SJSA1 (cell line): ENCODE measurements at regions not wholly inside any gene's neighbourhood (a gene's known extent, or its start where the extent isn't known, plus 50 kb on each side); places are given as distances from the start of the nearest gene placed in this dataset.
"Not testable (repeated sequence)": the region's sequence is repeated elsewhere in the genome, so short reads cannot be mapped to it uniquely, and the experiment has no call there.

Experiments used
- DNase-seq, 2 experiments: peaks; one replicate each; pipeline ENCODE4 v3.0.0-alpha.2; 2015 to 2020; ENCODE audit warnings: low spot score in 2 of 2, low read depth in 1 of 2
- H3K27ac ChIP-seq: fragments of 250-450 bp; sonication (Bioruptor Pico); 2 replicates; pipeline ENCODE4 v1.5.1; 2020; ENCODE audit warnings: mild to moderate bottlenecking, moderate library complexity
- H3K27me3 ChIP-seq: fragments of 250-450 bp; sonication (Bioruptor Pico); replicated peaks from 2 replicates; pipeline ENCODE4 v1.5.1; 2020; ENCODE audit warnings: mild to moderate bottlenecking, moderate library complexity
- H3K36me3 ChIP-seq: fragments of 250-450 bp; sonication (Bioruptor Pico); 2 replicates; pipeline ENCODE4 v1.5.1; 2020; ENCODE audit warnings: mild to moderate bottlenecking
- H3K4me1 ChIP-seq: fragments of 250-450 bp; sonication (Bioruptor Pico); replicated peaks from 2 replicates; pipeline ENCODE4 v1.6.1; 2021; ENCODE audit warnings: mild to moderate bottlenecking
- H3K4me3 ChIP-seq: fragments of 250-450 bp; sonication (Bioruptor Pico); 2 replicates; pipeline ENCODE4 v1.5.1; 2020; ENCODE audit warnings: mild to moderate bottlenecking
- H3K9me3 ChIP-seq: fragments of 250-450 bp; sonication (Bioruptor Pico); replicated peaks from 2 replicates; pipeline ENCODE4 v1.5.1; 2020; ENCODE audit warnings: mild to moderate bottlenecking

DNA sequence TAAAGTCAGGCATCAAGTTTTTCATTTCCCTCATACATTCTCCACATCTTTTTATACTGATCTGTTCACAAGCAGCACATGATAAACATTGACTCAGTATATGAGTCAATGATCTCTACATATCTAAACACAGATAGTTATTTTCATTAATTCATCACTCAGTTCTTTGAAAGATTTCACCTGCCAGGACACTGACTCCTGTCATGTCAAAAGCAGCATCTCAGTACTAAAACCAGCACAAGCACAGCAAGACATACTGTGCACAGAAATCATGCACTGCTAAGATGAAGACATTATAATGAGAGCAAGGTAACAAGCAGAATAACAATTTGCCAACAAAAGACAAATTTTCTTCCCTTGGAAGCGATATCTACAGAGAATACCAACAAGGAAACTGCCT lies 206.1 kb upstream of the COX7C start:
- H3K36me3 ChIP-seq, result no peaks in the 10 kb centered on the region
- H3K27me3 ChIP-seq, result no peaks in the 10 kb centered on the region; the same call in 1 of the 2 replicates
- H3K4me3 ChIP-seq, result no peak overlapping the region
- no peak for DNase-seq
- no peak overlapping the region for H3K27ac ChIP-seq
- no peaks in the 10 kb centered on the region for H3K4me1 ChIP-seq
- no peaks in the 10 kb centered on the region for H3K9me3 ChIP-seq

DNA sequence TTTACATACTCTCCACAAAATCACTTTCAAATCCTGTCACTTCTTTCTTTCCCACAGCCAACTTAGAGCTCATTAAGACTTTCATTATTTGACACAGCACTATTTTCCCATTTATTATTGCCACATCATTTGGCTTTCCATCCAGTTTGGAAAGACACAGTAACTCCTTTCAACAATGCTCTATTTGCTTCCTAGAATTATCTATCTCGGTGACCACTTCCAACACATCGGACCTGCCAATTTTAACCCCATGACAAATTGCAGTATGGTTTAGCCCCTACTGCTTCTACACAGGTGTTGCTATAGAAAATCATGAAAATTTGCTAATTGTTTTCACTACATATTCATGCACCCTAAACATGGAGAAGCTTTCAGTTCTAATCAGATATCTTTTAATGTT lies 190.6 kb upstream of the COX7C start:
- no peak overlapping the region for H3K27ac ChIP-seq
- no peaks in the 10 kb centered on the region for H3K9me3 ChIP-seq
- DNase-seq, result no peak
- no peaks in the 10 kb centered on the region for H3K36me3 ChIP-seq
- H3K27me3 ChIP-seq, result no peaks in the 10 kb centered on the region; the same call in 1 of the 2 replicates
- no peak overlapping the region for H3K4me3 ChIP-seq
- no peaks in the 10 kb centered on the region for H3K4me1 ChIP-seq

DNA sequence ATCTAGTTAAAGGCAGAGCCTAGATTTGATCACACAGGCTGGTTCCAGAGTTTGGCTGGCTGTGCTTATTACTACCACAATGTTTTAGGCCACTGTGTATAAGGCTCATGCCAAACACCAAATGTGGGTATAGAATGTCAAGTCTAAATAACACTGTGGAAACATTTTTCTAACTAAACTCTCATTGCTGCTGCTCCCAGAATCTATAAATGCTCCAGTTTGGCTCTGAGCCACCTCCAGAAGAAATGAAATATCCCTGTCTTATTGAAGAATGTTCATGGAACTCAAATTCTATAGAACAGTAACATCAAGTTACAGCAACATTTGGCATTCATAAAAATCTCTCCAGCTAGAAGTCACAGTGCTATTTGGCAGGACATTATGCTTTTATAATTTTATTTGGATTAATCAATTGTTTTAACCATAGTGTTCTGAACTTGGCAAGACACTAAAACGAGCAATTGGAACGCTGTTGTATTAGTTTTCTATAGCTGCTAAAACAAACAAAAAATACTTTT lies 178.1 kb upstream of the COX7C start:
- DNase-seq, result no peak
- no peak overlapping the region for H3K4me3 ChIP-seq
- H3K27ac ChIP-seq, result no peak overlapping the region
- H3K27me3 ChIP-seq, result no peaks in the 10 kb centered on the region
- H3K9me3 ChIP-seq, result no peaks in the 10 kb centered on the region
- H3K36me3 ChIP-seq, result no peaks in the 10 kb centered on the region
- H3K4me1 ChIP-seq, result no peaks in the 10 kb centered on the region

DNA sequence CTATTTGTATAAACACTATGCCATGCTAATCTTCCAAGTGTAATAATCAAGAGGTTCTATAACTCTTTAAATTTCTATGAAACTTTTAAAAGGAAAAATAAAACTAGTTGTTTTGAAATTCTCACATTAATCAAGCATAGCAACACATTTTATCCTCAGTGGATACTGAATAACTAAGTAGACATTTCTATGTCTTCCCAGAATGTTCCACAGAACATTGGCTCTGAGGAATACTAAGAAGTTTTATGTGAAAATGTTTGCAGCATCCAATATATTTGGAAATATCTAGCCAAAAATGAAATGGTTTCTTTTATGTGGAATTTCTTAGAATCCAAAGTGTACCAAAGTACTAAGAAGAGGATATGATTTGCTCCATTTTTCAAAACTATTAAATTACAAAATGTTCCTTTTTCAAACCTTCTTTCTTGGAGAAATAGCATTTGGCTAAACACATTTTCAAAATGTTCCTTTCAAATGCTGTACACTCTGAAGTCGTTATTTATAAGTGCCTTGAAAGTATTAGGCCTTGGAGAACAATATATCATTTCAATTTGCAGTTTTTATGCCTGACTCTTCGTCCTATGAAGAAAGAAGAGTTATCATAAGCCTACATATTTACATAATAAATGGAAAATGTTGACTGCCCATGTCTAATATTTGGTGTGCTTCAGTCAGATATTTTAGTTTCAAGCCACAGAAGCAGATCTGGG lies 175.6 kb upstream of the COX7C start:
- no peak overlapping the region for H3K4me3 ChIP-seq
- no peak for DNase-seq
- no peaks in the 10 kb centered on the region for H3K4me1 ChIP-seq
- no peaks in the 10 kb centered on the region for H3K9me3 ChIP-seq
- H3K36me3 ChIP-seq, result no peaks in the 10 kb centered on the region
- no peaks in the 10 kb centered on the region for H3K27me3 ChIP-seq
- no peak overlapping the region for H3K27ac ChIP-seq

DNA sequence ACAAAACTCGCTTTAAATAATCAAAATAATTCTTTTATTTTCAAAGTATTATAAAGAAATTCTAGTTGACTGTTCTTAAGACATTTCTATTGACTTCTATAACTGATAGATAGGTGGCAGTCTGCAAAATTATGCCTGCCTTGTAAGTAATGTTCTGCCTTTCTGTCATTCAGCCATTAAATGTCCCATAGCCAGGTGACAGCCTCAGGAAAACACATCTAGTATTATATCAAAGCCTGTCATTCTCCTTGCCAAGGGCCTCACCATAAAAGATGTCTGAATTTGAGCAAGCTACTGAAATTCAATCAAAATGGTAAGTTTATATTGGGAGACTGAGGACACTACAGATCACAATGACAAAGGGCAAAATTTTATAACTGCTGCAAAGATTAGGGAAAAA lies 170.4 kb upstream of the COX7C start:
- H3K4me1 ChIP-seq, result no peaks in the 10 kb centered on the region
- no peaks in the 10 kb centered on the region for H3K9me3 ChIP-seq
- no peaks in the 10 kb centered on the region for H3K27me3 ChIP-seq
- DNase-seq, result no peak
- no peak overlapping the region for H3K27ac ChIP-seq
- H3K36me3 ChIP-seq, result no peaks in the 10 kb centered on the region
- H3K4me3 ChIP-seq, result no peak overlapping the region

DNA sequence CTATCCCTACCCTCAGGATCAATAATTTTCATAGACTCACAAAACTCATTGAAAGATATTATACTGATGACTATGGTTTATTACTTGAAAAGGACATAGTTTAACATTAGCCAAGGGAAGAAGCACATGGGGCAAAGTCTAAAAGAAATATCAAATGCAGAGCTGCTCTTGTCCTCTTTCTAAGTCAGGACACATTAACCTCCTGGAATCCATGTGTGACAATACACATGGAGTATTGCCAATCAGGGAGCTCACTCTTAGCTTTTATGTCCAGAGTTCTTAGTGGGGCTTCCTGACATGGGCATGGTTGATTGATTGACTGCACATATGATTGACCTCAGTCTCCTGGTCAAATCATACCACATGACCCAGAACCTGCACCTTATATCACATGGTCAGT lies 165.5 kb upstream of the COX7C start:
- no peaks in the 10 kb centered on the region for H3K9me3 ChIP-seq
- no peaks in the 10 kb centered on the region for H3K4me1 ChIP-seq
- DNase-seq, result no peak
- H3K27ac ChIP-seq, result no peak overlapping the region
- H3K27me3 ChIP-seq, result no peaks in the 10 kb centered on the region
- no peaks in the 10 kb centered on the region for H3K36me3 ChIP-seq
- no peak overlapping the region for H3K4me3 ChIP-seq

DNA sequence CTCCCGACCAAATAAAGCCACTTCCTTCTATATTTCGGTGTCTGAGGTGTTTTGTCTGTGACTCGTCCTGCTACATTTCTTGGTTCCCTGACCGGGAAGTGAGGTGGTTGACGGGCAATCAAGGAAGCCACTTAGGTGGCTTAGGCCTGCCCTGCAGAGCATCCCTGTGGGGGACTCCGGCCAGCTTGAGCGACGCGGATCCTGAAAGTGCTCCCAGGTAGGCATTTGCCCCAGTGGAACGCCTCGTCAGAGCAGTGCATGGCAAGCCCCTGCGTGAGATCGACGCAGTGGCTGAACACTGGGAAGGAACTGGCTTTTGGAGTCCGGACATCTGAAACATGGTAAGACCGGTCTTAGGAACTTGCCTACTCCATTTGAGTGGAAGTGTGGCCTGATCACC lies 157.2 kb upstream of the COX7C start:
- Histone ChIP-seq H3K27ac (no peak overlapping the region), H3K4me3 (no peak overlapping the region), H3K4me1 (no peaks in the 10 kb centered on the region), H3K36me3 (no peaks in the 10 kb centered on the region), H3K27me3 (no peaks in the 10 kb centered on the region), H3K9me3 (peaks cover 9% of the 10 kb centered on the region)
- DNase-seq, result no peak

DNA sequence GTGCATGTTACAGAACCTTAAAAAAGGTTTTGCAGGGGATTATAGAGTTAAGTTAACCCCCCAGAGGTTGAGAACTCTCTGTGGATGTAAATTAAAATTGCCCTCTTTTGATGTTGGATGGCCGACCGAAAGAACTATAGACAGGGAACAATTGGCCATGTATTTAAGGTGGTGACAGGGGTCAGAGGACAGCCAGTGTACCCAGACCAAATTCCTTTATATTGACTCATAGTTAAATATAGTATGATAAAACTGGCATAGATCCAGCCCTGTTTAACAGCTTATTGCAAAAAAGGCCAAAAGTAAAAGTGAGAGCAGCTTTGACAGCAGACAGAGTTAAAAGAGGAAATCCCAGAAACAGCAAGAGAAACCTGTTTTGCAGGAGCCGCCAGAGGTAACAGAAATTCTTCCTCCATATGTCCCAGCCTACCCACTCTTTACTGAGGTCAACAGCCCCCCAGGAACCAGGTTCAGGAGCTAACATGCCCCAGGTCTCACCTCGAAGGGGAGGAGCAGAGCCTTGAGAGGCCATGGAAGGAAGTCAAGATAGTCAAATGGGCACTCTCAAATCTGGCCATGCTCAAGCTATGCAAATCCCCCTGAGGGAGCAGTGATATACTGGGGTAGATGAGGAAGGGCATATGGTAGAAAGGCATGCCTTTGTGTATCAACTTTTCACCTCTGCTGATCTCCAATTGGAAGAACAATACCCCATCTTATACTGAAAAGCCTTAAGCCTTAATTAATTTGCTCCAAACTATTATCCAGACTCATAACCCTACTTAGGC lies 156.4 kb upstream of the COX7C start:
- Histone ChIP-seq H3K27me3 (no peaks in the 10 kb centered on the region), H3K4me1 (no peaks in the 10 kb centered on the region), H3K9me3 (peaks cover 11% of the 10 kb centered on the region), H3K27ac (no peak overlapping the region), H3K36me3 (no peaks in the 10 kb centered on the region), H3K4me3 (no peak overlapping the region)
- no peak for DNase-seq

DNA sequence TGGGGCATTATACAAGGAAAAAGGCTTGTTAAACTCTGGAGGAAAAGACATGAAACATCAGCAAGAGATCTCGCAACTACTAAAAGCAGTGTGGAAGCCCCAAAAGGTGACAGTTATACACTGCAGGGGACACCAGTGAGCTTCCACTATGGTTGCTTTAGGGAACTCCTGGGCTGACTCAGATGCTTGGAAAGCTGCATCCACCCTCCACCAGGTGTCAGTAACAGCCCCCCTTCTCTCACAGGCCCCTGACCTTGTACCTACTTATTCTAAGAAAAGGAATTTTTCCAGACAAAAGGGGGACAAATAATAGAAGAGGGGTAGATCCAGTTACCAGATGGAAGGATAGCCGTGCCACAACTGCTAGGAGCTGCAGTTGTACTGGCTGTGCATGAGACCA lies 154.4 kb upstream of the COX7C start:
- H3K27me3 ChIP-seq, result no peaks in the 10 kb centered on the region
- H3K4me3 ChIP-seq, result no peak overlapping the region
- no peak for DNase-seq
- H3K36me3 ChIP-seq, result no peaks in the 10 kb centered on the region
- no peak overlapping the region for H3K27ac ChIP-seq
- peaks cover 11% of the 10 kb centered on the region for H3K9me3 ChIP-seq
- H3K4me1 ChIP-seq, result no peaks in the 10 kb centered on the region

DNA sequence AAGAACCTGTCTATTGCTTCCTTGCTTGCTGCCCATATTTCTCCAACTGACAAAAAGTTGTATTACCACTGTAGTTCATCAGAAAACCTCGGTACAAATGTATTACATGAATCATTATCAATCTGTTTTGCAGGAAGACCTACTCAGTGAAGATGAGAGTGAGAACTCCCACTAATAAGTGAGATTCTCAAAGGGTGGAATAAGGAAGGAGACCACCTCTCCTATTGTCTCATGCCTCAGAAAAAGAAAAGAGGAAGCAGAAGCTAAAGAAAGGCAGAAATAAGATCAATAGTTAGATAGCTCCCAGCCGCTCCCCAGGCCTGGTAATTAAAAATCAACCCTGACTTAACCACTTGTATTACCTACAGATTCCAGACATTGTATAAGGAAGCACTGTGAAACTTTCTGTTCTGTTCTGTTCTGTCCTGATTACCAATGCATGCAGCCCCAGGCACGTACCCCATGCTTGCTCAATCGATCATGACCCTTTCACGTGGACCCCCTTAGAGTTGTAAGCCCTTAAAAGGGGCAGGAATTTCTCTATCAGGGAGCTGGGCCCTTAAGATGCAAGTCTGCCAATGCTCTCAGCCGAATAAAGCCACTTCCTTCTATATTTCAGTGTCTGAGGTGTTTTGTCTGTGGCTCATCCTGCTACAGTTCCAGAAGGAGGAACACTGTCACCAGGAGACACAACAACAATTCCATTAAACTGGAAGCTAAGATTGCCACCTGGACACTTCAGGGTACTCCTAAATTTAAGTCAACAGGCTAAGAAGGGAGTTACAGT lies 152.5 kb upstream of the COX7C start:
- no peaks in the 10 kb centered on the region for H3K36me3 ChIP-seq
- H3K27me3 ChIP-seq, result no peaks in the 10 kb centered on the region
- no peak overlapping the region for H3K4me3 ChIP-seq
- H3K27ac ChIP-seq, result no peak overlapping the region
- DNase-seq, result no peak
- peaks cover 11% of the 10 kb centered on the region for H3K9me3 ChIP-seq
- no peaks in the 10 kb centered on the region for H3K4me1 ChIP-seq

DNA sequence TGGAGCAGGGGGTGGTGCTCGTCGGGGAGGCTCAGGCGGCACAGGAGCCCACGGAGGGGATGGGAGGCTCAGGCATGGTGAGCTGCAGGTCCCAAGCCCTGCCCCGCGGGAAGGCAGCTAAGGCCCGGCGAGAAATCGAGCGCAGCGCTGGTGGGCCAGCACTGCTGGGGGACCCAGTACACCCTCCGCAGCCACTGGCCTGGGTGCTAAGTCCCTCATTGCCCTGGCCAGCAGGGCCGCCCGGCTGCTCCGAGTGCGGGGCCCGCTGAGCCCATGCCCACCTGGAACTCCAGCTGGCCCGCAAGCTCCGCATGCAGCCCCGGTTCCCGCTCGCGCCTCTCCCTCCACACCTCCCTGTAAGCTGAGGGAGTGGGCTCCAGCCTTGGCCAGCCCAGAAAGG lies 151.0 kb upstream of the COX7C start:
- H3K4me3 ChIP-seq, DNase-seq, H3K4me1 ChIP-seq, H3K27ac ChIP-seq, H3K27me3 ChIP-seq, H3K36me3 ChIP-seq: not testable (repeated sequence)
- H3K9me3 ChIP-seq, result peaks cover 11% of the 10 kb centered on the region

DNA sequence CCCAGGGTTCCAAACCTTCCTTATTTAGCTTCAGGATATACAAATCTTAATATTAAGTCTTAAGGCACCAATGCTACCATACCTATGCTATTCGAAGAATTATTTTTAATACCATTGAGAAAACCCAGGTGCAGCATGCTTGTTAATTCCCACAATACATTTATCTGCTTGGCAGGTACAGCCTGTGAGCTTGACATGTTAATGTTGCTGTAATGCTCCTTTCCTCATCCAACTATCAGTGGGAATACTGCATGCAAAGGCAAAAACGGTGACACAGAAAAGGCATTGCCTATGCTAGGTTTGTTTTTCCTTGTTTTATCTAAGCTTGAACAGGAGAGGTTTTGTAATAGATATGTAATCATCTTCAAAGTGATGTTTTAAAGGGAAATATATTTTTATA lies 135.7 kb upstream of the COX7C start:
- H3K9me3 ChIP-seq, result no peaks in the 10 kb centered on the region
- no peaks in the 10 kb centered on the region for H3K27me3 ChIP-seq
- no peak for DNase-seq
- no peak overlapping the region for H3K27ac ChIP-seq
- no peak overlapping the region for H3K4me3 ChIP-seq
- H3K36me3 ChIP-seq, result no peaks in the 10 kb centered on the region
- no peaks in the 10 kb centered on the region for H3K4me1 ChIP-seq

DNA sequence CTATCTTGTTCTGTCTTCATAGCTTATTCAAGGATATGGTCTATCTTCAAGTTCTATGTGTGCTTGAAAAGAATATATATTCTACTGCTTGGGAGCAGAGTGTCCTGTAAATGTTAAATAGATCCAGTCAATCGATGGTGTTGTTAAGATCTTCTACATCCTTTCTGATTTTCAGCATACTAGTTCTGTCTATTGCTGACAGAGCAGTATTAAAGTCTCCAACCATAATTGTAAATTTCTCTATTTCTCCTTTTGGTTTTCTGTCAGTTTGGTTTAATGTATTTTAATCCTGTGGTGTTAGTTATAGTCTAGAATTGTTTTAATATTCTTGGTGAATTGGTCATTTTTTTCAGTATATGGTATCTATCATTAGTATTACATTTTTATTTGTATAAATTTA lies 124.0 kb upstream of the COX7C start:
- H3K4me1 ChIP-seq, result no peaks in the 10 kb centered on the region
- DNase-seq, result no peak
- H3K9me3 ChIP-seq, result no peaks in the 10 kb centered on the region
- H3K27me3 ChIP-seq, result no peaks in the 10 kb centered on the region
- no peaks in the 10 kb centered on the region for H3K36me3 ChIP-seq
- H3K4me3 ChIP-seq, result no peak overlapping the region
- no peak overlapping the region for H3K27ac ChIP-seq

DNA sequence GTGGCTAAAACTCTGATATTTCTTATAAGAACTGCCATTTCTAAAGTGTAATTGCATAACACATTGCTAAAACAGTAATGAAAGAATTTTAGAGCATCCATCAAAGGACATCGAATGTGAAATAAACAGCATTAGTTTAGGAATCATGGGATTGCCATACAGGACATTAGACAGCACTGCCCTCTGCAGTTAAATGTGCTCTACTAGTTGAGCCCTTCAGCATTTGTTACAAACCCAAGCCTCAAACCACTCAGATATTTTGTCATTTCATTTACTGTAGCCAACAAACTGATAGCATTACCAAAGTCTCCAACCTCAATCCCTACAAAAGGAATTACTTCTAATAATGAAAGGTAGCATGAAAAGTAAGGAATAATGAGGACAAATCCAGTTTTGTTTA lies 116.8 kb upstream of the COX7C start:
- Histone ChIP-seq H3K4me3 (no peak overlapping the region), H3K4me1 (no peaks in the 10 kb centered on the region)
- DNase-seq, result no peak

More for the DNA sequence above, 116.8 kb upstream of the COX7C start:
- H3K27ac ChIP-seq, result no peak overlapping the region
- H3K27me3 ChIP-seq, result no peaks in the 10 kb centered on the region
- no peaks in the 10 kb centered on the region for H3K9me3 ChIP-seq
- no peaks in the 10 kb centered on the region for H3K36me3 ChIP-seq
